Keratinocyte (primary cell): ENCODE measurements at regions not wholly inside any gene's neighbourhood (a gene's known extent, or its start where the extent isn't known, plus 50 kb on each side); places are given as distances from the start of the nearest gene placed in this dataset.

Source experiments
- DNase-seq: peaks from one replicate; pipeline ENCODE4 v3.0.0-alpha.2; 2011; ENCODE audit warnings: low read depth, missing footprints, low spot score
- FAIRE-seq: peaks from 2 replicates; lab custom pipeline; 2011; peaks lifted over from hg19 to GRCh38; lab: Jason Lieb, UNC
- H2AFZ ChIP-seq: 2 replicates; pipeline ENCODE4 v1.6.0; 2012; ENCODE audit warnings: low read length, control low read depth, inconsistent platforms; ENCODE audit not compliant: control insufficient read depth
- H3K27ac ChIP-seq: 2 replicates; pipeline ENCODE4 v1.5.1; 2011; ENCODE audit warnings: low read length; ENCODE audit not compliant: control insufficient read depth, insufficient read depth
- H3K27me3 ChIP-seq: 3 replicates; pipeline ENCODE4 v1.6.0; 2011; ENCODE audit warnings: low read length; ENCODE audit not compliant: control insufficient read depth, insufficient read depth; ENCODE audit errors: extremely low read depth
- H3K36me3 ChIP-seq, 2 experiments: 2 replicates in 1 of 2; 3 replicates in 1 of 2; pipeline ENCODE4 v1.5.1; 2011; ENCODE audit warnings: low read length in 2 of 2, mild to moderate bottlenecking in 1 of 2; ENCODE audit not compliant: control insufficient read depth in 2 of 2, insufficient read depth in 2 of 2; ENCODE audit errors: extremely low read depth in 1 of 2
- H3K4me1 ChIP-seq: 3 replicates; pipeline ENCODE4 v1.5.1; 2011; ENCODE audit warnings: low read length; ENCODE audit not compliant: control insufficient read depth, insufficient read depth; ENCODE audit errors: extremely low read depth
- H3K4me2 ChIP-seq: 3 replicates; pipeline ENCODE4 v1.6.0; 2011; ENCODE audit warnings: low read depth, low read length; ENCODE audit not compliant: control insufficient read depth, insufficient read depth; ENCODE audit errors: extremely low read depth
- H3K4me3 ChIP-seq, 3 experiments: fragments of 200-600 bp in 1 of 3; sonication (generic) in 1 of 3; 2 replicates in 2 of 3; 3 replicates in 1 of 3; pipeline ENCODE4 v1.5.1; 2011 to 2016; ENCODE audit warnings: low read length in 3 of 3, mild to moderate bottlenecking in 3 of 3, control low read depth in 2 of 3, inconsistent platforms in 1 of 3, low read depth in 1 of 3, mixed read lengths in 1 of 3, mixed run types in 1 of 3, moderate library complexity in 1 of 3; ENCODE audit not compliant: control insufficient read depth in 2 of 3, insufficient read depth in 2 of 3; ENCODE audit errors: extremely low read depth in 1 of 3
- H3K79me2 ChIP-seq: 2 replicates; pipeline ENCODE4 v1.6.0; 2012; ENCODE audit warnings: low read length; ENCODE audit not compliant: control insufficient read depth, insufficient read depth
- H3K9ac ChIP-seq: 3 replicates; pipeline ENCODE4 v1.6.0; 2011; ENCODE audit warnings: low read length; ENCODE audit not compliant: control insufficient read depth, insufficient read depth; ENCODE audit errors: extremely low read depth
- H3K9me1 ChIP-seq: 3 replicates; pipeline ENCODE4 v1.6.0; 2011; ENCODE audit warnings: low read length; ENCODE audit not compliant: control insufficient read depth, insufficient read depth; ENCODE audit errors: extremely low read depth
- H3K9me3 ChIP-seq: 2 replicates; pipeline ENCODE4 v1.5.1; 2012; ENCODE audit warnings: low read depth, low read length; ENCODE audit not compliant: control insufficient read depth
- H4K20me1 ChIP-seq: 3 replicates; pipeline ENCODE4 v1.6.0; 2011; ENCODE audit warnings: low read length; ENCODE audit not compliant: control insufficient read depth, insufficient read depth; ENCODE audit errors: extremely low read depth
- CTCF ChIP-seq, 3 experiments: IDR thresholded peaks in 1 of 3; conservative IDR thresholded peaks in 1 of 3; optimal IDR thresholded peaks in 1 of 3; 2 replicates in 2 of 3; 3 replicates in 1 of 3; pipeline versions ENCODE3 to v1.5.1; 2011; ENCODE audit warnings: low read length in 3 of 3, mild to moderate bottlenecking in 3 of 3, moderate library complexity in 2 of 3, control low read depth in 1 of 3, inconsistent platforms in 1 of 3; ENCODE audit not compliant: insufficient read depth in 2 of 3; ENCODE audit errors: extremely low read depth in 1 of 3
- EZH2 ChIP-seq: IDR thresholded peaks from one replicate; pipeline ENCODE4 v1.6.1; 2012; ENCODE audit warnings: inconsistent platforms, mild to moderate bottlenecking, low read length, moderate library complexity
- dilution Hi-C: fragments of 300-500 bp; cut with MboI; formaldehyde crosslinking; loops from one replicate; pipeline ENCODE4 v1.7.0; 2020; ENCODE audit warnings: low sequenced_read_pairs; ENCODE audit not compliant: extremely low pct_ligation_motif_present

GRCh38 chr4:31557437-31557836 lies 837.3 kb downstream of the PCDH7 start:
- FAIRE-seq: no peak
- no peak for DNase-seq

DNA sequence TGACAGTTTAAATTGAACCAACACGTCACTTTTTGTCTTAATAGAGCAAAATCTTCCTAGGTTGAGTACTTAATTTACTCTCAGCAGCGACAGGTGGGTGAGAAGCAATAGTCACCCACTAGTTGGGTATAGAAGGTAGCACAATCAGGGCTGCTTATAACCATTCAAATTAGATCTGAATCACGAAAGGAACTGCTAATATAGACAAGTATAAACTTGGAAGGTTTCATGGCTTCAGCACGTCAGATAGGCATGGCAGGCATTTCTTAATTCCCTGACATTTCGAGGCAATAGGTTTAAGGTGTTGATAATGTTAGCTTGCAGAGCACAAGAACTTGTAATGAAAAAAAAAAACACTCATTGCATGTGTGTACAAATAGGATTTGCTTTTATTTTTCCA lies 853.4 kb downstream of the PCDH7 start:
- no peak for FAIRE-seq
- H3K36me3 ChIP-seq: no peaks in the 10 kb centered on the region
- no peak for DNase-seq

More at GRCh38 chr4:31557437-31557836, 837.3 kb downstream of the PCDH7 start:
- H3K9me3 ChIP-seq: no peaks in the 10 kb centered on the region
- H3K4me1 ChIP-seq: no peaks in the 10 kb centered on the region
- no peaks in the 10 kb centered on the region for H3K27me3 ChIP-seq
- H3K9ac ChIP-seq: no peak overlapping the region
- H2AFZ ChIP-seq: no peak overlapping the region
- H3K4me2 ChIP-seq: no peak overlapping the region
- H4K20me1 ChIP-seq: no peaks in the 10 kb centered on the region
- H3K27ac ChIP-seq: no peak overlapping the region
- H3K36me3 ChIP-seq: no peaks in the 10 kb centered on the region
- TF ChIP-seq CTCF (optimal IDR thresholded peaks at IDR 0.05 in 1 of 3, IDR thresholded peaks at IDR 0.05 in 1 of 3, conservative IDR thresholded peaks at IDR 0.05 in 1 of 3; ENCODE audit: extremely low read depth in 1 of 3, insufficient read depth in 2 of 3, low read length in 3 of 3) (no peak), EZH2 (no peak)
- H3K4me3 ChIP-seq: no peak overlapping the region
- dilution Hi-C loops: no loop called here
- no peaks in the 10 kb centered on the region for H3K9me1 ChIP-seq
- H3K79me2 ChIP-seq: no peaks in the 10 kb centered on the region

More for the DNA sequence above, 853.4 kb downstream of the PCDH7 start:
- Histone ChIP-seq H4K20me1 (no peaks in the 10 kb centered on the region), H3K27me3 (no peaks in the 10 kb centered on the region), H3K9me3 (no peaks in the 10 kb centered on the region), H3K9me1 (no peaks in the 10 kb centered on the region), H3K79me2 (no peaks in the 10 kb centered on the region), H3K4me2 (no peak overlapping the region), H3K9ac (no peak overlapping the region), H2AFZ (no peak overlapping the region), H3K27ac (no peak overlapping the region), H3K4me1 (no peaks in the 10 kb centered on the region), H3K4me3 (no peak overlapping the region)
- dilution Hi-C loops: no loop called here
- no peak for TF ChIP-seq CTCF (optimal IDR thresholded peaks at IDR 0.05 in 1 of 3, IDR thresholded peaks at IDR 0.05 in 1 of 3, conservative IDR thresholded peaks at IDR 0.05 in 1 of 3; ENCODE audit: extremely low read depth in 1 of 3, insufficient read depth in 2 of 3, low read length in 3 of 3)
- TF ChIP-seq EZH2: no peak
